ENCODE measurements at regions not wholly inside any gene's neighbourhood (a gene's known extent, or its start where the extent isn't known, plus 50 kb on each side); places are given as distances from the start of the nearest gene placed in this dataset.

- Mint-ChIP-seq H3K27ac (no peak overlapping the region), H3K27me3 (no peaks in the 10 kb centered on the region), H3K9me3 (ENCODE audit: insufficient read depth) (no peaks in the 10 kb centered on the region), H3K4me3 (no peak overlapping the region), H3K4me1 (peaks cover 8% of the 10 kb centered on the region)
- Histone ChIP-seq H3K36me3 (replicated peaks in 1 of 2; ENCODE audit: control extremely low read depth in 1 of 2, control insufficient read depth in 1 of 2, extremely low read depth in 1 of 2, insufficient read depth in 2 of 2, low read length in 1 of 2) (no peaks in the 10 kb centered on the region), H3K27me3 (replicated peaks in 1 of 4; ENCODE audit: control extremely low read depth in 1 of 4, control insufficient read depth in 3 of 4, insufficient read depth in 4 of 4, low read length in 3 of 4) (no peaks in the 10 kb centered on the region), H3K9me3 (ENCODE audit: control extremely low read depth in 1 of 3, control insufficient read depth in 2 of 3, insufficient read depth in 1 of 3, low read length in 2 of 3) (no peaks in the 10 kb centered on the region), H3K4me3 (ENCODE audit: control extremely low read depth in 1 of 5, extremely low read depth in 1 of 5, insufficient read depth in 1 of 5, low read depth in 2 of 5, low read length in 4 of 5) (no peak overlapping the region), H4K20me1 (ENCODE audit: control insufficient read depth, insufficient read depth, low read length, poor library complexity, severe bottlenecking) (no peaks in the 10 kb centered on the region), H2AFZ (ENCODE audit: insufficient read depth, low read depth, low read length, poor library complexity, severe bottlenecking) (no peak overlapping the region), H3K4me1 (ENCODE audit: control insufficient read depth in 2 of 2, insufficient read depth in 2 of 2, low read length in 2 of 2) (peaks cover 0 to 5% of the 10 kb centered on the region in 2 donors), H3K27ac (ENCODE audit: low read length in 2 of 2) (no peak overlapping the region), H3K4me2 (replicated peaks; ENCODE audit: low read depth, low read length, poor library complexity, severe bottlenecking) (no peak overlapping the region), H3K9ac (ENCODE audit: low read length) (no peak overlapping the region), H3K79me2 (ENCODE audit: control insufficient read depth, insufficient read depth, low read length) (no peaks in the 10 kb centered on the region)
- CTCF ChIA-PET: no interaction called here
- TF ChIP-seq EZH2 (IDR thresholded peaks at IDR 0.05; ENCODE audit: borderline replicate concordance, insufficient read depth, low read depth, low read length, poor library complexity, severe bottlenecking): no peak
- no peak for TF ChIP-seq CTCF (IDR thresholded peaks at IDR 0.05)
- POLR2A ChIA-PET: no interaction called here
- intact Hi-C loops (cut with micrococcal nuclease): no loop called here
- 96% methylated on average over 3 of the region's 5 CpGs for WGBS (ENCODE audit: insufficient coverage)
- DNase-seq: no peak
- ATAC-seq (ENCODE audit: low read depth): no peak
These were observed 234.9 kb upstream of the STARD13 start for GRCh38 chr13:33520468-33520839.

GRCh38 chr13:33524086-33524485 is 238.5 kb upstream of the STARD13 start:
- no peak for DNase-seq
- intact Hi-C loops (cut with micrococcal nuclease): no loop called here
- Histone ChIP-seq H3K4me2 (replicated peaks; ENCODE audit: low read depth, low read length, poor library complexity, severe bottlenecking) (no peak overlapping the region), H3K4me3 (ENCODE audit: control extremely low read depth in 1 of 5, extremely low read depth in 1 of 5, insufficient read depth in 1 of 5, low read depth in 2 of 5, low read length in 4 of 5) (no peak overlapping the region), H3K79me2 (ENCODE audit: control insufficient read depth, insufficient read depth, low read length) (no peaks in the 10 kb centered on the region), H3K36me3 (replicated peaks in 1 of 2; ENCODE audit: control extremely low read depth in 1 of 2, control insufficient read depth in 1 of 2, extremely low read depth in 1 of 2, insufficient read depth in 2 of 2, low read length in 1 of 2) (no peaks in the 10 kb centered on the region), H3K9me3 (ENCODE audit: control extremely low read depth in 1 of 3, control insufficient read depth in 2 of 3, insufficient read depth in 1 of 3, low read length in 2 of 3) (no peaks in the 10 kb centered on the region), H3K27ac (ENCODE audit: low read length in 2 of 2) (no peak overlapping the region), H3K9ac (ENCODE audit: low read length) (no peak overlapping the region), H3K27me3 (replicated peaks in 1 of 4; ENCODE audit: control extremely low read depth in 1 of 4, control insufficient read depth in 3 of 4, insufficient read depth in 4 of 4, low read length in 3 of 4) (no peaks in the 10 kb centered on the region), H4K20me1 (ENCODE audit: control insufficient read depth, insufficient read depth, low read length, poor library complexity, severe bottlenecking) (no peaks in the 10 kb centered on the region), H2AFZ (ENCODE audit: insufficient read depth, low read depth, low read length, poor library complexity, severe bottlenecking) (no peak overlapping the region), H3K4me1 (ENCODE audit: control insufficient read depth in 2 of 2, insufficient read depth in 2 of 2, low read length in 2 of 2) (peaks cover 6% of the 10 kb centered on the region in 2 donors)
- no peak for ATAC-seq (ENCODE audit: low read depth)
- Mint-ChIP-seq H3K9me3 (ENCODE audit: insufficient read depth) (no peaks in the 10 kb centered on the region), H3K27me3 (no peaks in the 10 kb centered on the region), H3K27ac (no peak overlapping the region), H3K4me3 (no peak overlapping the region), H3K4me1 (peaks cover 11% of the 10 kb centered on the region)
- no peak for TF ChIP-seq EZH2 (IDR thresholded peaks at IDR 0.05; ENCODE audit: borderline replicate concordance, insufficient read depth, low read depth, low read length, poor library complexity, severe bottlenecking)
- TF ChIP-seq CTCF (IDR thresholded peaks at IDR 0.05): no peak
- no CpG with 5 or more reads among the region's 1 CpG for WGBS (ENCODE audit: insufficient coverage)
- ChIA-PET POLR2A (no interaction called here), CTCF (no interaction called here)

All from B cell (primary cell).